ENCODE measurements at regions not wholly inside any gene's neighbourhood (a gene's known extent, or its start where the extent isn't known, plus 50 kb on each side); places are given as distances from the start of the nearest gene placed in this dataset.

DNA sequence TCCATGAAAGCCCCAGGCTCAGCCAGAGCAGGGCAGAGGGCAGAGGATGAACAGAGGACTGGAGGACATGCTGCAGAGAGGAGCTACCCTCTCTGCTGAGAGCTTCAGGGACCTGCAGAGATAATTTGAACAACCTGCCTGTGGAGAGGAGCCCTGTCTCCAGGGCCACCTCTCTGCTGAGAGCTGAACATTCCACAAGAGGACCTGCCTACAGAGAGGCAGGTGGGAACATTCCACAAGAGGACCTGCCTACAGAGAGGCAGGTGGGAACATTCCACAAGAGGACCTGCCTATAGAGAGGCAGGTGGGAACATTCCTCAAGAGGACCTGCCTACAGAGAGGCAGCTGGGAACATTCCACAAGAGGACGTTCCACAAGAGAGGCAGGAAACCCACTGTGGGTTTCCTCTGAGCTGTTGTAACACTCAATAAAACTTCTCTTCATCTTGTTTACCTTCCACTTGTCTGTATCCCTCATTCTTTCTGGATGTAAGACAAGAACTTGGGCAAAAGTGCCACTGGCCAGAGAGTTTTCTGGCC is 551.9 kb upstream of the CA10 start:
- no peaks in the 10 kb centered on the region for H3F3A ChIP-seq (ENCODE audit: insufficient read depth, low read depth)
- H3K36me3 ChIP-seq (ENCODE audit: low read depth) = no peaks in the 10 kb centered on the region
- CTCF ChIA-PET = no interaction called here
- H3K9me3 ChIP-seq (ENCODE audit: insufficient read depth, low read depth) = no peaks in the 10 kb centered on the region
- H3K4me3 ChIP-seq = no peak overlapping the region
- H3K4me2 ChIP-seq = no peak overlapping the region
- no peaks in the 10 kb centered on the region for H3K27me3 ChIP-seq (ENCODE audit: insufficient read depth, low read depth)
- intact Hi-C loops (cut with micrococcal nuclease; ENCODE audit: unreplicated experiment) = no loop called here
- H2AFZ ChIP-seq = no peak overlapping the region
- peak in 1 of 2 experiments; percentile 50 for DNase-seq
- TF ChIP-seq, protein P1, sequence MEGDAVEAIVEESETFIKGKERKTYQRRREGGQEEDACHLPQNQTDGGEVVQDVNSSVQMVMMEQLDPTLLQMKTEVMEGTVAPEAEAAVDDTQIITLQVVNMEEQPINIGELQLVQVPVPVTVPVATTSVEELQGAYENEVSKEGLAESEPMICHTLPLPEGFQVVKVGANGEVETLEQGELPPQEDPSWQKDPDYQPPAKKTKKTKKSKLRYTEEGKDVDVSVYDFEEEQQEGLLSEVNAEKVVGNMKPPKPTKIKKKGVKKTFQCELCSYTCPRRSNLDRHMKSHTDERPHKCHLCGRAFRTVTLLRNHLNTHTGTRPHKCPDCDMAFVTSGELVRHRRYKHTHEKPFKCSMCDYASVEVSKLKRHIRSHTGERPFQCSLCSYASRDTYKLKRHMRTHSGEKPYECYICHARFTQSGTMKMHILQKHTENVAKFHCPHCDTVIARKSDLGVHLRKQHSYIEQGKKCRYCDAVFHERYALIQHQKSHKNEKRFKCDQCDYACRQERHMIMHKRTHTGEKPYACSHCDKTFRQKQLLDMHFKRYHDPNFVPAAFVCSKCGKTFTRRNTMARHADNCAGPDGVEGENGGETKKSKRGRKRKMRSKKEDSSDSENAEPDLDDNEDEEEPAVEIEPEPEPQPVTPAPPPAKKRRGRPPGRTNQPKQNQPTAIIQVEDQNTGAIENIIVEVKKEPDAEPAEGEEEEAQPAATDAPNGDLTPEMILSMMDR (conservative IDR thresholded peaks at IDR 0.05) = no peak
- no peak for TF ChIP-seq EZH2 (IDR thresholded peaks at IDR 0.05; ENCODE audit: low read depth)
- no peak overlapping the region for H3K27ac ChIP-seq
- H4K20me1 ChIP-seq (ENCODE audit: insufficient read depth) = no peaks in the 10 kb centered on the region
- H3K79me2 ChIP-seq (ENCODE audit: low read depth) = no peaks in the 10 kb centered on the region
- POLR2A ChIA-PET (ENCODE audit: unreplicated experiment) = no interaction called here
- no peaks in the 10 kb centered on the region for H3K9me2 ChIP-seq (ENCODE audit: insufficient read depth)
- no TSS peak for BruUV-seq (replicated peaks)
- no peaks in the 10 kb centered on the region for H3K4me1 ChIP-seq (replicated peaks; ENCODE audit: insufficient read depth)

DNA sequence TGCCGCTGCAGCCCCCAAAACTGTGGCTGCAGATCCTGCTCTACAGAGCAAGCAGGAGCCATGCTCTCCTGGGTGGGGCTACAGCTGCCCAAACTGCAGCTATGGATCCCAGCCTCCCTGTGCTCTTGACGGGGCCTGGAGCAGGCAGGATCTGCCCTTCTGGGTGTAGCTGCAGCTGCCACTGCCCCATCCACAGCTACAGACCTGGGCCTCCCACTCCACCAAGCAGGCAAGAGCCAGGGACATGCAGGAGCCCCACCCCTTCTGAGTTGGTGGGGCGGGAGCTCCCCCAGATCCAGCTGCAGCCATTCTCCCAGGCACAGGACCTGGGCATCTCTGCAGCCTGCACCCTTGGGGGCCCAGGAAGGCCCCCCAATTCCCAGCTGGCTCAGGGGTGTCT is 551.2 kb upstream of the CA10 start:
- TF ChIP-seq EZH2 (IDR thresholded peaks at IDR 0.05; ENCODE audit: low read depth) = no peak
- TF ChIP-seq, protein P1 (conservative IDR thresholded peaks at IDR 0.05) = no peak
- no TSS peak for BruUV-seq (replicated peaks)
- POLR2A ChIA-PET (ENCODE audit: unreplicated experiment) = no interaction called here

DNA sequence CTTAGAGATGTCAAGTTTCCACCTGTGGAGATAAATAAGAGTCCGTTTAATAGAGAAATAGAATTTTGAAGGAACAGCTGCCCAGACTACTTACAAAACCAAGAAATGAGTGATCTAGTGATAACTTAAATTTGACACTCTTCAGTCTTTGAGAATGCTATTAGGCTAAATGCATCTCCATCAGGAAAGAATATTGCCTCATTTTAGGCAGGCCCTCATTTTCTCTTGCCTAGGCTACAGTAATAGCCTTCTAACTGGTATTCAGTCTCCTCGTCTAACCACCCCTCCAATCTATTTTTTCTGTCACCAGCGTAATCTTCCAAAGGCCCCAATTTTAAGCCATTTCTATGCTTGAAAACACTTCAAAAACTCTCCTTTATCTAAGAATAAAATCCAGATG is 537.8 kb upstream of the CA10 start:
- H3F3A ChIP-seq (ENCODE audit: insufficient read depth, low read depth) = no peaks in the 10 kb centered on the region
- TF ChIP-seq, protein P1 (conservative IDR thresholded peaks at IDR 0.05) = no peak
- no peak for TF ChIP-seq EZH2 (IDR thresholded peaks at IDR 0.05; ENCODE audit: low read depth)
- no peak for DNase-seq
- intact Hi-C loops (cut with micrococcal nuclease; ENCODE audit: unreplicated experiment) = no loop called here
- no peak overlapping the region for H3K4me2 ChIP-seq
- H3K27ac ChIP-seq = no peak overlapping the region
- no TSS peak for BruUV-seq (replicated peaks)
- no peaks in the 10 kb centered on the region for H3K79me2 ChIP-seq (ENCODE audit: low read depth)
- no peak overlapping the region for H2AFZ ChIP-seq
- no peaks in the 10 kb centered on the region for H4K20me1 ChIP-seq (ENCODE audit: insufficient read depth)
- no peaks in the 10 kb centered on the region for H3K9me3 ChIP-seq (ENCODE audit: insufficient read depth, low read depth)
- no peaks in the 10 kb centered on the region for H3K36me3 ChIP-seq (ENCODE audit: low read depth)
- ChIA-PET POLR2A (ENCODE audit: unreplicated experiment) (no interaction called here), CTCF (no interaction called here)
- no peaks in the 10 kb centered on the region for H3K4me1 ChIP-seq (replicated peaks; ENCODE audit: insufficient read depth)
- H3K4me3 ChIP-seq = no peak overlapping the region
- H3K9me2 ChIP-seq (ENCODE audit: insufficient read depth) = no peaks in the 10 kb centered on the region
- no peaks in the 10 kb centered on the region for H3K27me3 ChIP-seq (ENCODE audit: insufficient read depth, low read depth)

More for the DNA sequence above, 551.2 kb upstream of the CA10 start:
- CTCF ChIA-PET = no interaction called here
- intact Hi-C loops (cut with micrococcal nuclease; ENCODE audit: unreplicated experiment) = no loop called here
- Histone ChIP-seq H3K9me3 (ENCODE audit: insufficient read depth, low read depth) (no peaks in the 10 kb centered on the region), H3K4me3 (no peak overlapping the region), H3K79me2 (ENCODE audit: low read depth) (no peaks in the 10 kb centered on the region), H3K9me2 (ENCODE audit: insufficient read depth) (no peaks in the 10 kb centered on the region), H3K27ac (no peak overlapping the region), H3K27me3 (ENCODE audit: insufficient read depth, low read depth) (no peaks in the 10 kb centered on the region), H3K36me3 (ENCODE audit: low read depth) (no peaks in the 10 kb centered on the region), H2AFZ (no peak overlapping the region), H3K4me1 (replicated peaks; ENCODE audit: insufficient read depth) (no peaks in the 10 kb centered on the region), H3K4me2 (no peak overlapping the region), H4K20me1 (ENCODE audit: insufficient read depth) (no peaks in the 10 kb centered on the region), H3F3A (ENCODE audit: insufficient read depth, low read depth) (no peaks in the 10 kb centered on the region)
- DNase-seq = no peak
